H9 (cell line): ENCODE measurements at regions not wholly inside any gene's neighbourhood (a gene's known extent, or its start where the extent isn't known, plus 50 kb on each side); places are given as distances from the start of the nearest gene placed in this dataset.

Source experiments
- DNase-seq: peaks from one replicate; pipeline ENCODE4 v3.0.0-alpha.2; 2017
- H2AFZ ChIP-seq: one replicate; pipeline ENCODE4 v1.6.1; 2013; ENCODE audit warnings: mild to moderate bottlenecking, low read length, control low read depth, moderate library complexity
- H2AK5ac ChIP-seq: 2 replicates; pipeline ENCODE4 v1.6.1; 2013; ENCODE audit warnings: low read length, control low read depth, mixed read lengths; ENCODE audit not compliant: insufficient read length
- H2BK120ac ChIP-seq: one replicate; pipeline ENCODE4 v1.6.1; 2013; ENCODE audit warnings: low read depth, mild to moderate bottlenecking, low read length, control low read depth, inconsistent platforms; ENCODE audit not compliant: poor library complexity, severe bottlenecking
- H2BK12ac ChIP-seq: 2 replicates; pipeline ENCODE4 v1.6.1; 2013; ENCODE audit warnings: low read length, control low read depth, mixed read lengths, low read depth; ENCODE audit not compliant: insufficient read length
- H2BK15ac ChIP-seq: 2 replicates; pipeline ENCODE4 v1.6.1; 2013; ENCODE audit warnings: low read depth, low read length, control low read depth
- H2BK20ac ChIP-seq: one replicate; pipeline ENCODE4 v1.6.1; 2013; ENCODE audit warnings: low read depth, mild to moderate bottlenecking, low read length, control low read depth, inconsistent platforms; ENCODE audit not compliant: poor library complexity, severe bottlenecking
- H2BK5ac ChIP-seq: 2 replicates; pipeline ENCODE4 v1.6.1; 2013; ENCODE audit warnings: low read length, control low read depth, mixed read lengths; ENCODE audit not compliant: insufficient read length
- H3K14ac ChIP-seq: 2 replicates; pipeline ENCODE4 v1.6.1; 2013; ENCODE audit warnings: low read length, control low read depth; ENCODE audit not compliant: insufficient read depth
- H3K18ac ChIP-seq: 2 replicates; pipeline ENCODE4 v1.6.1; 2013; ENCODE audit warnings: low read depth, mild to moderate bottlenecking, mixed read lengths, low read length, control low read depth; ENCODE audit not compliant: insufficient read length
- H3K23ac ChIP-seq: 2 replicates; pipeline ENCODE4 v1.6.1; 2013; ENCODE audit warnings: low read length, control low read depth, mixed read lengths, low read depth; ENCODE audit not compliant: insufficient read length
- H3K23me2 ChIP-seq: 2 replicates; pipeline ENCODE4 v1.6.1; 2013; ENCODE audit warnings: low read depth, mild to moderate bottlenecking, mixed read lengths, low read length, control low read depth; ENCODE audit not compliant: insufficient read length, poor library complexity, severe bottlenecking
- H3K27ac ChIP-seq: 2 replicates; pipeline ENCODE4 v1.5.1; 2013; ENCODE audit warnings: low read length, control low read depth, mixed read lengths, low read depth; ENCODE audit not compliant: insufficient read length
- H3K27me3 ChIP-seq: 2 replicates; pipeline ENCODE4 v1.6.1; 2013; ENCODE audit warnings: low read length, control low read depth, inconsistent platforms; ENCODE audit not compliant: insufficient read depth
- H3K4ac ChIP-seq: 2 replicates; pipeline ENCODE4 v1.6.1; 2013; ENCODE audit warnings: low read depth, mild to moderate bottlenecking, control low read depth, inconsistent platforms, low read length, moderate library complexity
- H3K4me1 ChIP-seq: 2 replicates; pipeline ENCODE4 v1.6.1; 2013; ENCODE audit warnings: low read length, control low read depth, inconsistent platforms; ENCODE audit not compliant: insufficient read depth
- H3K4me2 ChIP-seq: 2 replicates; pipeline ENCODE4 v1.6.1; 2013; ENCODE audit warnings: low read length, control low read depth, mixed read lengths; ENCODE audit not compliant: insufficient read length, insufficient read depth
- H3K56ac ChIP-seq: 2 replicates; pipeline ENCODE4 v1.6.1; 2013; ENCODE audit warnings: low read depth, mild to moderate bottlenecking, mixed read lengths, low read length, control low read depth; ENCODE audit not compliant: insufficient read length
- H3K79me1 ChIP-seq: 2 replicates; pipeline ENCODE4 v1.6.1; 2013; ENCODE audit warnings: low read depth, mild to moderate bottlenecking, moderate library complexity, low read length, control low read depth, inconsistent platforms; ENCODE audit not compliant: insufficient read depth, poor library complexity, severe bottlenecking
- H3K79me2 ChIP-seq: 2 replicates; pipeline ENCODE4 v1.6.1; 2013; ENCODE audit warnings: low read length, control low read depth, inconsistent platforms; ENCODE audit not compliant: insufficient read depth
- H3K9ac ChIP-seq: 2 replicates; pipeline ENCODE4 v1.6.1; 2013; ENCODE audit warnings: low read length, control low read depth, mixed read lengths; ENCODE audit not compliant: insufficient read length; ENCODE audit errors: extremely low read depth
- H3K9me3 ChIP-seq: one replicate; pipeline ENCODE4 v1.6.1; 2013; ENCODE audit warnings: low read depth, low read length, inconsistent platforms; ENCODE audit not compliant: control insufficient read depth
- H3T11ph ChIP-seq: one replicate; pipeline ENCODE4 v1.6.1; 2013; ENCODE audit warnings: mild to moderate bottlenecking, low read length, control low read depth, inconsistent platforms
- H4K20me1 ChIP-seq: one replicate; pipeline ENCODE4 v1.6.1; 2013; ENCODE audit not compliant: control insufficient read depth, insufficient read length, insufficient read depth
- H4K5ac ChIP-seq: 2 replicates; pipeline ENCODE4 v1.6.1; 2013; ENCODE audit warnings: low read depth, mild to moderate bottlenecking, mixed read lengths, low read length, control low read depth; ENCODE audit not compliant: insufficient read length
- H4K8ac ChIP-seq: replicated peaks from 2 replicates; pipeline ENCODE4 v1.6.1; 2013; ENCODE audit warnings: low read length, control low read depth, mixed read lengths, low read depth; ENCODE audit not compliant: insufficient read length
- H4K91ac ChIP-seq: 2 replicates; pipeline ENCODE4 v1.6.1; 2013; ENCODE audit warnings: low read depth, mild to moderate bottlenecking, moderate library complexity, mixed read lengths, low read length, control low read depth; ENCODE audit not compliant: insufficient read length
- H3K27ac Mint-ChIP-seq, 3 experiments: 2 replicates in 2 of 3; 3 replicates in 1 of 3; pipeline ENCODE4 v1.8.0; 2020 to 2021; ENCODE audit warnings: mixed read lengths in 3 of 3, mild to moderate bottlenecking in 1 of 3, moderate library complexity in 1 of 3
- H3K27me3 Mint-ChIP-seq: 2 replicates; pipeline ENCODE4 v1.8.0; 2021; ENCODE audit warnings: low read depth, mild to moderate bottlenecking, moderate library complexity, mixed read lengths
- H3K36me3 Mint-ChIP-seq, 3 experiments: 2 replicates in 2 of 3; 3 replicates in 1 of 3; pipeline ENCODE4 v1.8.0; 2020 to 2021; ENCODE audit warnings: low read depth in 3 of 3, mixed read lengths in 3 of 3; ENCODE audit not compliant: insufficient read depth in 1 of 3
- H3K4me1 Mint-ChIP-seq, 2 experiments: 2 replicates each; pipeline ENCODE4 v1.8.0; 2020; ENCODE audit warnings: mixed read lengths in 2 of 2
- H3K4me3 Mint-ChIP-seq, 2 experiments: 2 replicates in 1 of 2; 3 replicates in 1 of 2; pipeline ENCODE4 v1.8.0; 2020 to 2021; ENCODE audit warnings: mild to moderate bottlenecking in 2 of 2, mixed read lengths in 2 of 2, moderate library complexity in 1 of 2
- H3K9me3 Mint-ChIP-seq, 2 experiments: 2 replicates in 1 of 2; 3 replicates in 1 of 2; pipeline ENCODE4 v1.8.0; 2020; ENCODE audit warnings: mild to moderate bottlenecking in 2 of 2, mixed read lengths in 2 of 2, moderate library complexity in 1 of 2
- WGBS: extraction: QIAGEN DNeasy Blood & Tissue Kit; methylation state at CpG from one replicate; pipeline ENCODE4 v1.1.7; 2013; ENCODE audit warnings: missing lambda C conversion rate, low lambda C conversion rate, mixed read lengths; ENCODE audit not compliant: insufficient read length; ENCODE audit errors: extremely low coverage; 5-methylcytosine and 5-hydroxymethylcytosine counted together
- TF ChIP-seq, protein P1 (sequence below): fragments of 200-600 bp; sonication (generic); conservative IDR thresholded peaks from 3 replicates; pipeline ENCODE4 v1.8.0; 2021; ENCODE audit warnings: antibody characterized with exemption, mild to moderate bottlenecking

DNA sequence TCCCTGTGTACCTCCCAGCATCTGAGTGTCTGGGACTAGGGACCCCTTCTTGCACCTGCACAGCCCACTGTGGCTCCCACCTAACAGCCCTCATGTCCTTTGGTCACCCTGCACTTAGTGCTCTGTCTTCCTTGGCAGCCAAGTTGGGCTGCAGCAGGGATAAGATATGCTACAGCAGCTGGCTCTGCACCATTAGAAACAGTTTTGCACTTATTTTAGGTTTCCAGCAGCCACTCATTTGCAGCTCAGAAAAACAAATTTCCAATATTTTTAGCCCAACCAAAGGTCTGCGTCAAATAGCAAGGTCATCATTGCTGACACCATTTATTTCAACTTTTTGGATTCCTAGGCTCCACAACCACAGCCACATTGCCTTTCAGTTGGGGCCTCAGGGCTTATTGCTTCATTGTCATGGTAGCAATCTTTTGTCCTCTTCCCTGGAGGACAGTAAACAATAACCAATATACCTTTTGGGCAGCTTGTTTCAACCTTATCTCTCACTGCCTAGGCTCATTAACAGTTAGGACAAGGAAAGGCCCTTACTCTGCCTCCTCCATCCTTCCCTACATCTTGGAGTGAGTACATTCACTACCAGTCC is 263.9 kb downstream of the COX7C start:
- Mint-ChIP-seq H3K9me3 (no peaks in the 10 kb centered on the region), H3K27ac (peak overlapping the region in 1 of 3 experiments; percentile 53; a peak in 1 of 7 replicates), H3K4me3 (no peak overlapping the region), H3K4me1 (peaks cover 19 to 20% of the 10 kb centered on the region in 2 experiments), H3K36me3 (no peaks in the 10 kb centered on the region), H3K27me3 (no peaks in the 10 kb centered on the region)
- no peak for DNase-seq
- Histone ChIP-seq H3K4me2 (no peak overlapping the region), H2BK120ac (no peak overlapping the region), H3K79me1 (no peaks in the 10 kb centered on the region), H3K79me2 (no peaks in the 10 kb centered on the region), H3T11ph (no peak overlapping the region), H4K8ac (no peak overlapping the region), H3K27me3 (no peaks in the 10 kb centered on the region), H2AFZ (no peak overlapping the region), H3K23ac (no peak overlapping the region), H3K56ac (no peak overlapping the region), H3K23me2 (no peaks in the 10 kb centered on the region), H4K5ac (no peak overlapping the region), H2BK12ac (no peak overlapping the region), H2BK15ac (no peak overlapping the region), H3K18ac (no peak overlapping the region), H2AK5ac (no peak overlapping the region), H3K9me3 (no peaks in the 10 kb centered on the region), H4K20me1 (no peaks in the 10 kb centered on the region), H2BK5ac (no peak overlapping the region), H3K9ac (no peak overlapping the region), H3K27ac (no peak overlapping the region), H3K4ac (no peak overlapping the region), H2BK20ac (no peak overlapping the region), H3K14ac (no peak overlapping the region), H3K4me1 (no peaks in the 10 kb centered on the region; the same call in 1 of the 2 replicates), H4K91ac (no peak overlapping the region)
- TF ChIP-seq, protein P1, sequence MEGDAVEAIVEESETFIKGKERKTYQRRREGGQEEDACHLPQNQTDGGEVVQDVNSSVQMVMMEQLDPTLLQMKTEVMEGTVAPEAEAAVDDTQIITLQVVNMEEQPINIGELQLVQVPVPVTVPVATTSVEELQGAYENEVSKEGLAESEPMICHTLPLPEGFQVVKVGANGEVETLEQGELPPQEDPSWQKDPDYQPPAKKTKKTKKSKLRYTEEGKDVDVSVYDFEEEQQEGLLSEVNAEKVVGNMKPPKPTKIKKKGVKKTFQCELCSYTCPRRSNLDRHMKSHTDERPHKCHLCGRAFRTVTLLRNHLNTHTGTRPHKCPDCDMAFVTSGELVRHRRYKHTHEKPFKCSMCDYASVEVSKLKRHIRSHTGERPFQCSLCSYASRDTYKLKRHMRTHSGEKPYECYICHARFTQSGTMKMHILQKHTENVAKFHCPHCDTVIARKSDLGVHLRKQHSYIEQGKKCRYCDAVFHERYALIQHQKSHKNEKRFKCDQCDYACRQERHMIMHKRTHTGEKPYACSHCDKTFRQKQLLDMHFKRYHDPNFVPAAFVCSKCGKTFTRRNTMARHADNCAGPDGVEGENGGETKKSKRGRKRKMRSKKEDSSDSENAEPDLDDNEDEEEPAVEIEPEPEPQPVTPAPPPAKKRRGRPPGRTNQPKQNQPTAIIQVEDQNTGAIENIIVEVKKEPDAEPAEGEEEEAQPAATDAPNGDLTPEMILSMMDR: no peak
- no CpG with 5 or more reads among the region's 1 CpG for WGBS
